Breast epithelium (tissue), 3 donors: ENCODE measurements at regions not wholly inside any gene's neighbourhood (a gene's known extent, or its start where the extent isn't known, plus 50 kb on each side); places are given as distances from the start of the nearest gene placed in this dataset.

Source experiments
- POLR2A ChIP-seq: fragments of 450-650 bp; IDR thresholded peaks from one replicate; pipeline ENCODE4 v1.6.1; 2016; ENCODE audit warnings: antibody characterized with exemption, mild to moderate bottlenecking, moderate library complexity
- TF ChIP-seq, protein P1 (sequence below), 3 donors: fragments of 450-650 bp; IDR thresholded peaks; one replicate each; pipeline ENCODE4 v1.5.1; 2016 to 2017; ENCODE audit warnings: antibody characterized with exemption in 3 of 3, mild to moderate bottlenecking in 3 of 3, moderate library complexity in 3 of 3

DNA sequence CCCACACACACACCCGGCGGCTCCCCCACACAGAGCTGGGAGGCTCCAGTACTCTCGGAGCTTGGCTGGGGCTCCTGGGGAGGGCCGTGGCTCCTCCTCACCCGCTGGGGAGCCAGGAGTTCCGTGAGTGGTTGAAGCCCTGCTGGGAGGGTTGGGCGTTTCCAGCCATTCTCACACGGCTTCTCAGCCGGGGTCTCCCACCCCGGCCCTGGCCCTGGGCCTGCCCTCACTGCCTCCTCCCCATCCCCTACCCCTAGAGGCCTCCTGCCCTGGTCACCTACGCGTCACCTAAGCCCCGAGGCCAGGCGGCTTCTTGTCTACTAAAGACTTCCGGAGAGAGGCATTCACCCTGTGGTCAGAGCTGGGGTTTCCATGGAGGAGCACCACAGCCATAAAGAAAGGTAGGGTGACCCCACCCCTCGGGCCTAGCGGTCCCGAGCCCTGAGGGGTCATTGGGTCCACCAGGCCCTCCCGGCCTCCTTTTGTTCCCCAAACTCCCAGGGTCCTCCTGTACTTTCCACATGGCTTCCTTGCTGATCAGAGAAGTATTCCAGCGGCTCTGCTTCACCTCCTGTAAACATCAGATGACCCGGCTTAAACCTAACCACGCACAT lies 99.3 kb downstream of the TTLL2 start:
- no peak for TF ChIP-seq POLR2A
- TF ChIP-seq, protein P1, sequence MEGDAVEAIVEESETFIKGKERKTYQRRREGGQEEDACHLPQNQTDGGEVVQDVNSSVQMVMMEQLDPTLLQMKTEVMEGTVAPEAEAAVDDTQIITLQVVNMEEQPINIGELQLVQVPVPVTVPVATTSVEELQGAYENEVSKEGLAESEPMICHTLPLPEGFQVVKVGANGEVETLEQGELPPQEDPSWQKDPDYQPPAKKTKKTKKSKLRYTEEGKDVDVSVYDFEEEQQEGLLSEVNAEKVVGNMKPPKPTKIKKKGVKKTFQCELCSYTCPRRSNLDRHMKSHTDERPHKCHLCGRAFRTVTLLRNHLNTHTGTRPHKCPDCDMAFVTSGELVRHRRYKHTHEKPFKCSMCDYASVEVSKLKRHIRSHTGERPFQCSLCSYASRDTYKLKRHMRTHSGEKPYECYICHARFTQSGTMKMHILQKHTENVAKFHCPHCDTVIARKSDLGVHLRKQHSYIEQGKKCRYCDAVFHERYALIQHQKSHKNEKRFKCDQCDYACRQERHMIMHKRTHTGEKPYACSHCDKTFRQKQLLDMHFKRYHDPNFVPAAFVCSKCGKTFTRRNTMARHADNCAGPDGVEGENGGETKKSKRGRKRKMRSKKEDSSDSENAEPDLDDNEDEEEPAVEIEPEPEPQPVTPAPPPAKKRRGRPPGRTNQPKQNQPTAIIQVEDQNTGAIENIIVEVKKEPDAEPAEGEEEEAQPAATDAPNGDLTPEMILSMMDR (IDR thresholded peaks at IDR 0.05): no peak
